ENCODE measurements at regions not wholly inside any gene's neighbourhood (a gene's known extent, or its start where the extent isn't known, plus 50 kb on each side); places are given as distances from the start of the nearest gene placed in this dataset.

- TF ChIP-seq, protein P1, sequence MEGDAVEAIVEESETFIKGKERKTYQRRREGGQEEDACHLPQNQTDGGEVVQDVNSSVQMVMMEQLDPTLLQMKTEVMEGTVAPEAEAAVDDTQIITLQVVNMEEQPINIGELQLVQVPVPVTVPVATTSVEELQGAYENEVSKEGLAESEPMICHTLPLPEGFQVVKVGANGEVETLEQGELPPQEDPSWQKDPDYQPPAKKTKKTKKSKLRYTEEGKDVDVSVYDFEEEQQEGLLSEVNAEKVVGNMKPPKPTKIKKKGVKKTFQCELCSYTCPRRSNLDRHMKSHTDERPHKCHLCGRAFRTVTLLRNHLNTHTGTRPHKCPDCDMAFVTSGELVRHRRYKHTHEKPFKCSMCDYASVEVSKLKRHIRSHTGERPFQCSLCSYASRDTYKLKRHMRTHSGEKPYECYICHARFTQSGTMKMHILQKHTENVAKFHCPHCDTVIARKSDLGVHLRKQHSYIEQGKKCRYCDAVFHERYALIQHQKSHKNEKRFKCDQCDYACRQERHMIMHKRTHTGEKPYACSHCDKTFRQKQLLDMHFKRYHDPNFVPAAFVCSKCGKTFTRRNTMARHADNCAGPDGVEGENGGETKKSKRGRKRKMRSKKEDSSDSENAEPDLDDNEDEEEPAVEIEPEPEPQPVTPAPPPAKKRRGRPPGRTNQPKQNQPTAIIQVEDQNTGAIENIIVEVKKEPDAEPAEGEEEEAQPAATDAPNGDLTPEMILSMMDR (IDR thresholded peaks at IDR 0.05; ENCODE audit: low read depth, low read length), result no peak
- TF ChIP-seq EZH2phosphoT487 (IDR thresholded peaks at IDR 0.05; ENCODE audit: low read depth), result no peak
Measured at GRCh38 chr13:67859904-67860303, 629.8 kb upstream of the PCDH9 start.
